H54 (cell line): ENCODE measurements at regions not wholly inside any gene's neighbourhood (a gene's known extent, or its start where the extent isn't known, plus 50 kb on each side); places are given as distances from the start of the nearest gene placed in this dataset.
"Not testable (repeated sequence)": the region's sequence is repeated elsewhere in the genome, so short reads cannot be mapped to it uniquely, and the experiment has no call there.

Source experiments
- DNase-seq: peaks from one replicate; pipeline ENCODE4 v3.0.0; 2011; ENCODE audit warnings: low spot score, mixed read lengths; ENCODE audit not compliant: insufficient read length
- FAIRE-seq: peaks from 3 replicates; lab custom pipeline; 2011; peaks lifted over from hg19 to GRCh38; lab: Jason Lieb, UNC
- POLR2A ChIP-seq: IDR thresholded peaks from 2 replicates; pipeline ENCODE4 v1.6.1; 2011; ENCODE audit warnings: low read depth, mild to moderate bottlenecking, low read length

- DNase-seq: no peak
- no peak for TF ChIP-seq POLR2A
- FAIRE-seq: no peak
Observed at GRCh38 chr7:94706996-94707740, 51.2 kb upstream of the SGCE start.

- DNase-seq (no peak), FAIRE-seq (no peak)
- TF ChIP-seq POLR2A: no peak
Observed at GRCh38 chr7:94710256-94710655, 54.3 kb upstream of the SGCE start.

GRCh38 chr7:94722360-94722759 lies 66.4 kb upstream of the SGCE start:
- not testable (repeated sequence) for DNase-seq, FAIRE-seq

- not testable (repeated sequence) for FAIRE-seq
Observed at GRCh38 chr7:94728893-94729292, 73.0 kb upstream of the SGCE start.

GRCh38 chr7:94738071-94738470 lies 82.1 kb upstream of the SGCE start:
- DNase-seq: no peak
- no peak for FAIRE-seq
- no peak for TF ChIP-seq POLR2A

More at GRCh38 chr7:94728893-94729292, 73.0 kb upstream of the SGCE start:
- DNase-seq: not testable (repeated sequence)

GRCh38 chr7:94739180-94739579 lies 83.2 kb upstream of the SGCE start:
- DNase-seq: no peak
- no peak for FAIRE-seq
- TF ChIP-seq POLR2A: no peak

- DNase-seq (no peak), FAIRE-seq (no peak)
- no peak for TF ChIP-seq POLR2A
Observed at GRCh38 chr7:94740509-94740908, 84.6 kb upstream of the SGCE start.

GRCh38 chr7:94741179-94741578 lies 85.2 kb upstream of the SGCE start:
- FAIRE-seq: peak; percentile 43

GRCh38 chr7:94748376-94748775 lies 92.4 kb upstream of the SGCE start:
- no peak for TF ChIP-seq POLR2A
- no peak for FAIRE-seq
- DNase-seq: no peak

More at GRCh38 chr7:94741179-94741578, 85.2 kb upstream of the SGCE start:
- no peak for TF ChIP-seq POLR2A
- no peak for DNase-seq

- no peak for TF ChIP-seq POLR2A
- no peak for FAIRE-seq
- no peak for DNase-seq
Observed at GRCh38 chr7:94760446-94761100, 104.6 kb upstream of the SGCE start.

- TF ChIP-seq POLR2A: no peak
- DNase-seq (no peak), FAIRE-seq (no peak)
Observed at GRCh38 chr7:94761451-94761850, 105.5 kb upstream of the SGCE start.

- DNase-seq (no peak), FAIRE-seq (no peak)
Observed at GRCh38 chr7:94763268-94763667, 107.3 kb upstream of the SGCE start.

GRCh38 chr7:94769724-94770123 lies 113.8 kb upstream of the SGCE start:
- DNase-seq (no peak), FAIRE-seq (no peak)
- TF ChIP-seq POLR2A: no peak

More at GRCh38 chr7:94763268-94763667, 107.3 kb upstream of the SGCE start:
- no peak for TF ChIP-seq POLR2A

- no peak for TF ChIP-seq POLR2A
- no peak for DNase-seq
- no peak for FAIRE-seq
Observed at GRCh38 chr7:94778711-94779459, 123.0 kb upstream of the SGCE start.
